Vagina (tissue), 2 donors: ENCODE measurements at regions not wholly inside any gene's neighbourhood (a gene's known extent, or its start where the extent isn't known, plus 50 kb on each side); places are given as distances from the start of the nearest gene placed in this dataset.

Source experiments
- CTCF ChIP-seq, 3 experiments: fragments of 450-650 bp in 2 of 3; fragments of 200-600 bp in 1 of 3; sonication (generic) in 1 of 3; IDR thresholded peaks; one replicate each; pipeline ENCODE4 v1.5.1; 2017 to 2019; ENCODE audit warnings: antibody characterized with exemption in 3 of 3, mild to moderate bottlenecking in 2 of 3, moderate library complexity in 2 of 3
- POLR2A ChIP-seq, 2 donors: fragments of 450-650 bp; IDR thresholded peaks; one replicate each; pipeline ENCODE4 v1.6.1; 2017; ENCODE audit warnings: antibody characterized with exemption in 2 of 2, mild to moderate bottlenecking in 2 of 2, moderate library complexity in 2 of 2
- POLR2AphosphoS5 ChIP-seq, 2 donors: sonication (generic); formaldehyde crosslinking; IDR thresholded peaks; one replicate each; pipeline ENCODE4 v1.9.0; 2017; ENCODE audit warnings: antibody characterized with exemption in 2 of 2, mild to moderate bottlenecking in 2 of 2, low read depth in 1 of 2; ENCODE audit not compliant: insufficient read depth in 1 of 2

GRCh38 chr1:60283690-60284089 is 210.1 kb upstream of the C1orf87 start:
- TF ChIP-seq POLR2AphosphoS5 (IDR thresholded peaks at IDR 0.05; ENCODE audit: insufficient read depth in 1 of 2, low read depth in 1 of 2) (no peak), CTCF (IDR thresholded peaks at IDR 0.05) (no peak), POLR2A (IDR thresholded peaks at IDR 0.05) (no peak)
